Inflammatory macrophage treated with lipopolysaccharide for 1 hour (primary cell): ENCODE measurements at regions not wholly inside any gene's neighbourhood (a gene's known extent, or its start where the extent isn't known, plus 50 kb on each side); places are given as distances from the start of the nearest gene placed in this dataset.
A peak's percentile ranks its signal among the peaks of the same experiment; 100 is the strongest.

ENCODE experiments used
- DNase-seq, 2 donors: peaks; one replicate each; pipeline ENCODE4 v3.0.0-alpha.2; 2020 to 2022

GRCh38 chr11:70712471-70712870 is 314.1 kb downstream of the CTTN start:
- DNase-seq, result no peak

DNA sequence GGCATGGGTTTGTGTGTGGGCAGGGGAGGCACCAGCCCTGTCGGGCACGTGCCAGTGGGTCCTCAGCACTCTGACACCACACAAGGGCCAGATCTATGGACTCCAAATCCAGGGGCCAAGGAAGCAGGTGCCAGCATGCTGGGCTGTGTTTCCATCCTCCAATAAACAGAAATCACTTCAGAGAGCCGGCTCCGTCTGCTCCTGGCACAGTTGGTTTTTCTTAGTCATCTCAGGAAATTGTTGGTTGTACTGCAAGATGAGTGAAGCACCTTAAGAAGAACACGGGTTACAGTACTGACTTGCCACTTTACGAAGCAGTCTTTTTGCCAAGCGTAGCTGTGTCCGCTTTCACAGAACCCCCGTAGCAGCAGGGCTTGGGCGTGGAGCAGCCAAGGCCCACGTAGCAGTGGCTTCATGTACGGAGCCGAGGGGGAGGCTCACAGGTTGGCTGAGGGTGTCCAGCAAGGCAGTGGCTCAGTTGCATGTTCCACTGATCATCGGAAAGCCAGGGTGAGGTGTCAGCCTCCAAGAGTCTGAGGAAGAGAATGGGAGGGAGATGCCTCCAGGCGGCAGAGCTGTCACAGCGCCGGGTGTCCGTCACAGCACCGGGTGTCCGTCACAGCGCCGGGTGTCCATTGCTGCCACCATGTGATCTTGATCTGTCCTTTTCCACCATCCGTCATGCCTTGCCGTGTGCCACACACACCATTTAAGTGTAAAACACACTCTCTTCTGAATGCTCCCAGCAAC is 314.9 kb downstream of the CTTN start:
- DNase-seq, result no peak

DNA sequence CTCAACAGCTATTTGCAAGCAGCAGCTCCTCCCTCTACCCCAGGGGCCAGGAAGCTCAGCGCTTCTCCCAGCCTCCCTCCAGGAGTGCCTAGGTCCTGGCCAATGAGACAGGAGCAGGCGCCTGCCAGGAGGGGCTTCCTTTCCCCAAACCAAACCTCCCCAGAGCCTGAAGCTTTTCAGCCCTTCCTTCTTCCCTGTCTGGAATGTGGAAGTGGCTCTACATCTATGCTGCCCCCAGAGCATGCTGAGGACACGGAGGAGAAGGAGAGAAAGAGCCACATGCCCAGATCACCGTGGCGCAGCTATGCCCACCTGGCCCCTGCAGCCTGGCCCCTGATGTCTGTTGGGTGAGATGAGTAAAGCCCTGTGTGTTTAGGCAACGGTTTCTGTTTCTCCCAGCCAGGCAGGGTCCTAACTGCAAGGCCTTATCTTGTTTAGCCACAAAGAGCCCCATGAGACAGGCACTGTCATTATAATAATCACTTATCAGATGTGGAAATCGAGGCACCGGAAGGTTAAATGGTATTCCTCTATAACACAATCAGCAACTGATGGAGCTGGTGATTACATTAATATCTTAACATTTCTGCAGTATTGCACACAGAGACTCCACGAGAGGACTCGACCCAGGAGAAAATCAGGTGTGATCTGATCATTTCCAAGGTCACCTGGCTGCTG is 315.8 kb downstream of the CTTN start:
- DNase-seq, result no peak

GRCh38 chr11:70715166-70715951 is 317.0 kb downstream of the CTTN start:
- no peak for DNase-seq

- DNase-seq, result no peak
Measured at GRCh38 chr11:70716216-70716615, 317.9 kb downstream of the CTTN start.

- no peak for DNase-seq
Measured at GRCh38 chr11:70716986-70717775, 318.9 kb downstream of the CTTN start.

- DNase-seq, result no peak
Measured at GRCh38 chr11:70717936-70718595, 319.7 kb downstream of the CTTN start.

DNA sequence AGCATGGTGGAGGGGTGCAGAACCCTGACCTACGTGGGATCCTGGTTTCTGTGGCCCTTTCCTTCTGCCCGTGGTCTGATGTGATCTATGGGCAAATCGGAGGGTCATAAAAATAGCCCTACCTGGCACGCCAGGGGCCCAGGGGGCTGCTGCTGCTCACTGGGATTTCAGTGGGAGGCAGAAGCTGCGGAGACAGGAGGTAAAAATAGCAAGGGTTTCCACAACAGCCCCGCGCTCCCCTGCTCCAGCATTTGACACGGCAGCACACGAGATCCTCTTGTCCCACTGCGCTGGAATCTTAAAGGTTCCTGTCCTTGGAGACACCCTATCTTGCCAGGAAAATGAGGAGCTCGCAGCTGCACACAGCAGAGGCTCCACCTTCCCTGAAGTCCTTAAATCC is 321.2 kb downstream of the CTTN start:
- DNase-seq, result no peak

DNA sequence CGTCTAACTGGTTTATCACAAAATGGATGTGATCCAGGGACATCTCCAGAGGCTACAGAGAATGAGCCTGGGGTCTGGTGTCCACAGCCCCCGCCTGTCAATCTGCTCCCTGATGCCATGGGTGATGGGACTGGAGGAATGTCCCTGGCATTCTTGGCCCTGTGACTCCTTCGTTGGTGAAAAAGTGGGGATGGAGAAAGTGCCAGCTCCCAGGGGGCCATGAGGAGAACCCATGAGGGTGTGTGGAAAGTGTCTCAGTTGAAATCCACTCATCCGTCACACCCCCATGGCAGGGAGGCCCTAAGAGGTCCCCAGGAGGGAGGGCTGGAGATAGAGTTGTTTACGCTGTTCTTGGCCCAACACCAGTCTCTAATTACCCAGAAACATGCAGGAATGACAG is 322.0 kb downstream of the CTTN start:
- no peak for DNase-seq

DNA sequence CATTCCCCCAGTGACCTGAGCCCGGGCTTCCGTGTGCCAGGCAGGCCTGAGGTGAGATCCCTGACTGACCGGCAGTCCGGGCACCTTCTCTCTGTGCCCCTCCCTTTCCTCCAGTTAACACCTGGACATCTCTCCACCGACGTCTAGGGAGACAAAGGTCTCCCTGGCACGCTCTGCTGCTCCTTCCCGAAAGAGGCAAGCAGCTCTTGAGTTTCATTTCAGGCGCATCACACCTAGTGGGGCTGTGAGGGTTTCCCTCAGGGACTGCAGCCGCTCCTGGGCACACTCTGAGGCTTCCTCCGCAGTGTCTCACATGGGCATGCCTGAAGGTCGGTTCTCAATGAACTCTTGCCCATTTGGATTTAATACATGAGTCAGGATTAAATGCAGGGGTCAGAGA is 322.7 kb downstream of the CTTN start:
- DNase-seq, result no peak

- DNase-seq, result no peak
Measured at GRCh38 chr11:70725278-70725677, 326.9 kb downstream of the CTTN start.

DNA sequence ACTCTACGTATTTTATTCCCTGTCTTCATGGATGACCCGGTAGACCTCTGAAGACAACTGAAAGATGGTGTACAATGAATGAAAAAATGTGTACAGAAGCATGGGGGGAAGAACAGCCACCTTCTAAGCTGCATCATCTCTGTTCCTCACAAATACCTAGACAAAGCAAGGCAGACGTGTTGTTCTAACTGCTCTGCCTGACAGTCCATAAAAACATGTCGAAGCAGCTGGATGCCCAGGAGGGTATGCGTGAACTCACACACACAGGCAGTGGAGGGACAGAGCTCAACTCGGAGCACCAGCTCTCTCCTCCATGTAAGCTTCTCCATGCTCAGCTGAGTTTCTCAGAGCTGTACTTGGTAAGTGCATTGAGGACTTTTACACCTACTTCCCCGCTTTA is 327.4 kb downstream of the CTTN start:
- no peak for DNase-seq

DNA sequence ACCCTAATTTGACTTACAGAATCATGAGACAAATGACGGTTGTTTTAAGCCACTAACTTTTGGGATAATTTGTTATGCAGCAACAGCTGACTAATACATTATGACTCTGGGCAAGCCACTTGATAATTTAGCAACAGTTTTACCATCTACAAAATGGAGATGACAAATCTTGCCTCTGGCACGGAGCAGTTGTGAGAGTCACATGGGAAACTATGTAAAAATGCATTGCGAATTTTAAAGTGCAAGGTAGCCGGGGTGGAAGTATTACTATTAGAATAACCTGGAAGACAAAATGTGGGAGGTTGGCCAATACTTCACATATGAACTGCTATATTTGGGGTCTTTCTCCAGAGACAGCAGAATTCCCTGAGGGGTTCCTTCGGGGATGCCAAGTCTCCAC is 328.7 kb downstream of the CTTN start:
- no peak for DNase-seq

DNA sequence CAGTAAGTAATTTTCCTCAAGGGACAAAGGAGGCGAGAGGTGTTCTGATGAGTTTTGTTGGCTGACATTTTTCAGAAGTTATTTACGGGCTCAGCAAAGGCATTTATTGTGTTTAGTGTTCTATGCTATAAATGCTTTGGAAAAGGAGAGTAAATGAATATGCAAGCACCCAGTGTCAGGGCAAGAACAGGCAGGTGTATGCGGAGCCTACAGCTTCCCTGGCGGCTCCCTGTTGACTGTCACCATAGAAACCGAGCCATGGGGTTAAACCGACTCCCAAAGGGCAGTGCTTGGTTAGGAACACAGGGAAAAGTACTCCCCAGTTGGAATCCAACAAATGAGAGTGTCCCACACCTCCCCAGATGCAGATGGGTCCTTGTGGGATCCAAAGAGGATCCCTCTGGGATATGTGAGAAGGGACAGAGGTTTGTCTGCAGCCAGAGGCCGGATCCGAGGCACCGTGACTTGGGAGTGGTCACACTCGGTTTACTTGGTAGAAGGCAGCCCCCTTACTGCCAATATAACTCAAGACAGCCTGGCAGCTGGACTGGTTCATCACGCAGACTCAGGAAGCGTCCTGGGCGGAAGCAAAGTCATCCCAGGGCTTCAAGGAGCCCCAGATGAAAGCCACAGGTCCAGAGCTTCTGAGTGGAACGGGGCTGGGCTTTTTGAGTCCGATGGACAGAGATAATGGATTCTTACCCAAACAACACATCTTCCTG is 329.7 kb downstream of the CTTN start:
- DNase-seq, result no peak

DNA sequence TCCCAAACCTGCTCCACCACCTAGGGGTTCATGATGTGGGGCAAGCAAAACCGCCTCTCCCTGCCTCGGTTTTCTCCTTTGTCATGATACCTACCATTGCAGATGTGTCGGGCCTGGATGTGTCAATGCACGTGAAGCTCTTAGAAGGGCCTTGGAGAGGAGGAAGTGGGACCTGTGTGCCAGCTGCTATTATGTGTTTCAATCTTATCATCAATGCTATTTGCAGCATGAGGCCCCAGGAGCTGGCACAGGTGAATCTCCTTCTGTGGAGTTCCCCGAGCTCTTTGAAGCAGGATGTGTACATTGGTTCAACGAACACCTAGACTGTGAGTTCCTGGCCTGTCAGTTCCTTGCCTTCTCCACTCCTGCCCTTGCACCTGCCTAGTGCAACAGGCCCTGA is 331.6 kb downstream of the CTTN start:
- DNase-seq, result no peak

GRCh38 chr11:70730411-70730810 is 332.1 kb downstream of the CTTN start:
- no peak for DNase-seq

DNA sequence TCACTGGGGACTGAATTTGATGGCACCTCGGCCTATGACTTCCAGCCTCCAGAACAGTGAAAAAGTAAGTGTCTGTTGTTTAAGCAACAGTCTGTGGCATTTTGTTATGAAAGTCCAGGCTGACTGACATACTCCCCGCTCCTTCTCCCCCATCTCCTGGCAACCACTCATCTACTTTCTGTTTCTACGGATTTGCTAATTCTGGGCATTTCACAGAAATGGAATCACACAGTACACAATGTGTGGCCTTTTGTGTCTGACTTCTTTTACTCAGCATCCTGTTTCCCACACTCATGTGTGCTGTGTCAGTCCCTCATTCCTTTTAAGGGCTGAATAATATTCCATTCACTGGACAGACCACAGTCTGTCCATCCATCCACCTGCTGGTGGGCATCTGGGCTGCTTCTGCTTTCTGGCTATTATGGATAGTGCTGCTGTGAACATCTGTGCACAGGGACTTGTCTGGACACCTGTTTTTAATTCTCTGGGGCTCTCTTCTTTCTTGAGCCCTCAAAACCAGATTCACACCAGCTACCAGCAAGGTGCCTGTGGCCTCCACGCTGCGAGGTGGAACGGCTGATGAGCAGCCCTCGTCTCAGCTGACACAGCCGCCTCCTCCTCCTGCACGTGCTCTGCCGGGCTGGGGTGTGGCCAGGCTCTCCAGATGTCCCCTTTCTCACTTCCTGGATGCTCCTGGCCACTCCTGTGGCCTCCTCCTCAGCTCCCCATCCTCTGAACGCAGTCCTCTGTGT is 333.1 kb downstream of the CTTN start:
- peak; percentile 2 to 23 for DNase-seq

GRCh38 chr11:70732023-70732880 is 333.9 kb downstream of the CTTN start:
- no peak for DNase-seq

DNA sequence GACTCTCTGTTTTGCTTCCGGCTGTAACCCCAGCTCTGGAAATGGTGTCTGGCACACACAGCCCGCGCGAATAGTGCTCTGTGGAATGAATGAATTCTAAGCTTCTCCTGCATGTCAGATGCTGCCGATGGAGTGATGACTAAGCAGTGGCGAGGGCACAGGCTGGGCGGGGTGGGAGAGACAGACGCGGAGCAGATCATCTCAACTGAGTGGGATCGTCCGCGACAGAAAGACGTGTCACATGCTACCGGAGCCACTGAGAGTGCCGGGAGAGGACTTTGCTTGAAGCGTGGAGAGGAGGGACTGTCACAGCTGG is 334.5 kb downstream of the CTTN start:
- DNase-seq, result no peak
